Astrocyte of the spinal cord (primary cell): ENCODE measurements at regions not wholly inside any gene's neighbourhood (a gene's known extent, or its start where the extent isn't known, plus 50 kb on each side); places are given as distances from the start of the nearest gene placed in this dataset.

Experiments
- DNase-seq: peaks from one replicate; pipeline ENCODE4 v3.0.0; 2011; ENCODE audit warnings: low read depth, low spot score
- H3K4me3 ChIP-seq: 2 replicates; pipeline ENCODE4 v1.5.1; 2011; ENCODE audit warnings: low read depth, mild to moderate bottlenecking, low read length, moderate library complexity
- in situ Hi-C: cut with HindIII; loops from 2 replicates; pipeline ENCODE4 v1.10.0; 2017; ENCODE audit warnings: low sequenced_read_pairs
- TF ChIP-seq, protein P1 (sequence below): IDR thresholded peaks from 2 replicates; pipeline ENCODE4 v1.5.1; 2012; ENCODE audit warnings: low read depth, mild to moderate bottlenecking, low read length, inconsistent platforms

- in situ Hi-C loops = no loop called here
- H3K4me3 ChIP-seq = no peak overlapping the region
- DNase-seq = no peak
- TF ChIP-seq, protein P1, sequence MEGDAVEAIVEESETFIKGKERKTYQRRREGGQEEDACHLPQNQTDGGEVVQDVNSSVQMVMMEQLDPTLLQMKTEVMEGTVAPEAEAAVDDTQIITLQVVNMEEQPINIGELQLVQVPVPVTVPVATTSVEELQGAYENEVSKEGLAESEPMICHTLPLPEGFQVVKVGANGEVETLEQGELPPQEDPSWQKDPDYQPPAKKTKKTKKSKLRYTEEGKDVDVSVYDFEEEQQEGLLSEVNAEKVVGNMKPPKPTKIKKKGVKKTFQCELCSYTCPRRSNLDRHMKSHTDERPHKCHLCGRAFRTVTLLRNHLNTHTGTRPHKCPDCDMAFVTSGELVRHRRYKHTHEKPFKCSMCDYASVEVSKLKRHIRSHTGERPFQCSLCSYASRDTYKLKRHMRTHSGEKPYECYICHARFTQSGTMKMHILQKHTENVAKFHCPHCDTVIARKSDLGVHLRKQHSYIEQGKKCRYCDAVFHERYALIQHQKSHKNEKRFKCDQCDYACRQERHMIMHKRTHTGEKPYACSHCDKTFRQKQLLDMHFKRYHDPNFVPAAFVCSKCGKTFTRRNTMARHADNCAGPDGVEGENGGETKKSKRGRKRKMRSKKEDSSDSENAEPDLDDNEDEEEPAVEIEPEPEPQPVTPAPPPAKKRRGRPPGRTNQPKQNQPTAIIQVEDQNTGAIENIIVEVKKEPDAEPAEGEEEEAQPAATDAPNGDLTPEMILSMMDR = no peak
Measured at GRCh38 chr4:126455865-126456264, 1141.1 kb downstream of the FAT4 start.

DNA sequence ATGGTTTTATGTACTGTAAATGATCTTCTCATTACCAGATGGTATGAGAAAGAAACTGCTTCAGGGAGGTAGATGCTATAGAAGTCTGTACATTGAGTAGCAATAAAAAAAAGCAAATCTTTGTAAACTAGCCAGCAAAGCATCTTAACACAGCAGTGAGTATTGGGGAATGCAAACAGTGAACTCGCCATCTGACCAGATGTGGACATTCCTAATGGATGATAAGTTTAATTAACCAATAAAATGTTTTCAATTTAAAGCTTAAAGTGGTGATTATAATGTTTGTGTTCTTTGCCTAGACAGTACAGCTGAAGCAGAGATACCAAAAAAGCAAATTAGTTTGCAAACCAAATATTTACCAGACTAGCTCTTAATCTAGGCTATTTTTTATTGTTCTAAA is 1144.2 kb downstream of the FAT4 start:
- H3K4me3 ChIP-seq = no peak overlapping the region
- TF ChIP-seq, protein P1 = no peak
- DNase-seq = peak; percentile 10
- in situ Hi-C loops = no loop called here

- TF ChIP-seq, protein P1 = no peak
- no peak overlapping the region for H3K4me3 ChIP-seq
- no peak for DNase-seq
- in situ Hi-C loops = no loop called here
Measured at GRCh38 chr4:126465341-126465740, 1150.6 kb downstream of the FAT4 start.

DNA sequence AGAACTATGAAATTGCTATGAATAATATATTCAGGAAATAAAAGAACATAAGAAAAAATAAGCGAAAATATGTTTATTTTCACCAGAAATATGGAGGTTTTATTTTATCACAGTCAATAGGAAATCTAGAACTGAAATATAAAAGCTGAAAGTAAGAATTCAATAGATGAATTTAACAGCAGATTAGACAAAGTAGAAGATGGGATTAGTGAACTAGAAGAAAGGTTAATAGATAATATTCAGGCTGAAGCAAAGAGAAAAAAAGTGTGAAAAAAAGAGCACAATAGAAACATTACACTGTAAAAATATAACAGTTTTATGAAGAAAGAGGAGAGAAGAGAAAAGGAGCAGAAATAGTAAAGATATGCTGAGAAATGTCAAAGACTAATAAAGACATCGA is 1152.1 kb downstream of the FAT4 start:
- H3K4me3 ChIP-seq = no peak overlapping the region
- in situ Hi-C loops = no loop called here
- no peak for DNase-seq
- TF ChIP-seq, protein P1 = no peak

DNA sequence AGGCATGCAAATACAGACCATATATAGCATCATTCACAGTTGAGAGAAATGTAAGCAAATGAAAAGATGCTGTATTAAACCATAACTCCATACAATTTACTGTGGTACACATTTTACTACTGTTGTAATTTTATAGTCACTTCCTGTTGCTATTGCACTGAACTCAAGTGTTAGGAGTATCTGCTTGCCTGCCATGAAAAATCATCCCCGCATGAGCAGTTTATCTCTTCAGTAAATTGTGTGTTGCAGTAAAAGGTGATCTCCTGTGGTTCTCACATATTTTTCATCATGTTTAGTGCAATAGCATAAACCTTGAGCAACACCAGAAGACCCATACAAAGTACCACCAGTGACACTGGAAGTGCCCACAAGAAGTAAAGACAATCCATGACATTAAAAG is 1153.4 kb downstream of the FAT4 start:
- TF ChIP-seq, protein P1 = no peak
- H3K4me3 ChIP-seq = no peak overlapping the region
- in situ Hi-C loops = no loop called here
- DNase-seq = no peak

DNA sequence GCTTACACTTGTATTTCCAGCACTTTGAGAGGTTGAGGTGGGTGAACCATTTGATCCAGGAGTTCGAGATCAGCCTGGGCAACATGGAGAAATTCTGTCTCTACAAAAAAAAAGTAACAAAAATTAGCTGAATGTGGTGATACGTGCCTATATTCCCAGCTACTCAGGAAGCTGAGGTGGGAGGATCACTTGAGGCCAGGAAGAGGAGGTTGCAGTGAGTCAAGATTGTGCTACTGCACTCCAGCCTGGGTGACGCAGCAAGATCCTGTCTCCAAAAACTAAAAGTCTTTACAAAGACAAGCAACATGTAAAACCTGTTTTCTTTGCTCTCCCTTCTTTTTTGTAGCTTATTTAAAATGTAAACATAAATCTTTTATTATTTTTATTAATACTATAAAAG is 1156.1 kb downstream of the FAT4 start:
- no peak for DNase-seq
- H3K4me3 ChIP-seq = no peak overlapping the region
- TF ChIP-seq, protein P1 = no peak
- in situ Hi-C loops = no loop called here

DNA sequence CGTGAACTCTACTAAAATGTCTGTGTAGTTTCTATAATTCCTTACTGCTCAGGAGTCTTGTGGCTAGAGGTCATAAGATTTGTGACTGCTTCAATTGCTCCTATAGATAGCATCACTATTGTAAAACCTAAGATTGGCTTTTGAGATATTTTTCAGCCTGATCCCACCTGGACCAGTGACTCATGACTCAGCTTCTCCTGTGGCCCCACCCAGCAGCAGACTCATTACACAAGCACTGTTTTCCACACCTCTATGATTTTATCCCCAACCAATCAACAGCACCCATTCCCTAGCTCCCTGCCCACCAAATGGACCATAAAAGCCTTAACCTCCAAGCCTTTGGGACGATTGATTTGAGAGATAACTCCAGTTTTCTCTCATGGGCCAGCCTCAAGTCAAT is 1157.0 kb upstream of the INTU start:
- in situ Hi-C loops = no loop called here
- TF ChIP-seq, protein P1 = no peak
- no peak overlapping the region for H3K4me3 ChIP-seq
- DNase-seq = no peak
